WI38 (cell line): ENCODE measurements at regions not wholly inside any gene's neighbourhood (a gene's known extent, or its start where the extent isn't known, plus 50 kb on each side); places are given as distances from the start of the nearest gene placed in this dataset.

ENCODE experiments used
- H3K4me3 ChIP-seq: 2 replicates; pipeline ENCODE4 v1.5.1; 2011; ENCODE audit warnings: low read depth, mild to moderate bottlenecking, control low read depth, low read length
- CTCF ChIP-seq: IDR thresholded peaks from 2 replicates; pipeline ENCODE4 v1.5.1; 2012; ENCODE audit warnings: low read depth, mild to moderate bottlenecking, control low read depth, low read length

- no peak for TF ChIP-seq CTCF
- H3K4me3 ChIP-seq: no peak overlapping the region
Measured at GRCh38 chr11:103699216-103699615, 337.2 kb upstream of the DDI1 start.

- H3K4me3 ChIP-seq: no peak overlapping the region
- TF ChIP-seq CTCF: no peak
Measured at GRCh38 chr11:103699656-103700055, 336.8 kb upstream of the DDI1 start.

- no peak overlapping the region for H3K4me3 ChIP-seq
- TF ChIP-seq CTCF: no peak
Measured at GRCh38 chr11:103700622-103701021, 335.8 kb upstream of the DDI1 start.

DNA sequence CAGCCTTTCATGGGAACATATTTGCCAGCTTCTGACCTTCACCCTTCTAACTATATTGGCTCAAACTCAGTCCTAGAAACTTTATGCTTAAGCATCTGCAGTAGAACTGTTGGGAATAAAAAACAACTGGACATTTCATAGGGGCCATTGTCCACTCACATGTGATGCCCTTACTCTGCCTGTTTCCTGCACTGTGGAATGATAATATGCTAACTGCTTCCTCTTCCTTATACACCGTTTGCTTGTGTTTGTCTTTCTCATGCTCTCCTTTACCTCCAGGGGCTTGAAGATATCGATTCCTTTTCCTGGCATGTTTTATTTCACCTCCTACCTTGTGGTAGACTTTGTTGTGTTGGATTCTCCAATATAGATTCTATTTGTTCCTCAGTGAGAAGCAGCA is 333.0 kb upstream of the DDI1 start:
- TF ChIP-seq CTCF: no peak
- no peak overlapping the region for H3K4me3 ChIP-seq

DNA sequence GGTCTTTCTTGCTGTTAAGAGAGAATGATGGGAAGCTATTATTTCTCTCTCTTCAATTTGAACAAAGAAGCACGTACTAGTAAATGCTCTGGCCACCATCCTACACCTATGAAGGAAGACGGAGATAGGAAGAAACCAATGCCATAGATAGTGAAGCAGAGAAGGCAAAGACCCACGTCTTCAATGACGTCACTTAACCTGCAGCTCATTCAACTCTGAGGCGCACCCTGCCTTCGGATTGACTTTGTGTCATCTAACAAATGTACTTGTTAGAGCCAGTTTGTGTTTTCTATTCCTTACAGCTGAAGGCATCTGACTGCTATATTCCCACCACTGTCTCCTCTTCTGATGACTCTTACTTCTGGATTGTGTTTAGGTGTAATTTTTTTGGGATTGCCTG is 332.5 kb upstream of the DDI1 start:
- no peak overlapping the region for H3K4me3 ChIP-seq
- no peak for TF ChIP-seq CTCF

DNA sequence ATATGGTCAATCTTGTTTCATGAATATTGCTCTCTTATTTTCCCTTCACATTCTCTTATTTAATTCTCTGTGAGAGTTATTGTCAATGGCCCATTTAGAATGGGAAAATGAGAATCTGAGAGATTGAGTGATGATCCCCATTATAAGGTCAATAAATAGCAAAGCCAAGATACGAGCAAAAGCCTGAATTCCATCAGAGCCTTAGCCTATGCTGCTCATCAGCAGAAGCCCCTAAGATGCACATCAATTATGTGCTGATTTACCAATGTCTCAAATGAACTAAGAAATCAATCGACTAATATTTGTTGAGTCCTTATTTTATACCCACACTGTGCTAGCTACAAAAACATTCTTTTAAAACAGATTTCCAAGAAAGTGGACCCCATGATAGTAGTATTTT is 330.8 kb upstream of the DDI1 start:
- no peak for TF ChIP-seq CTCF
- no peak overlapping the region for H3K4me3 ChIP-seq

DNA sequence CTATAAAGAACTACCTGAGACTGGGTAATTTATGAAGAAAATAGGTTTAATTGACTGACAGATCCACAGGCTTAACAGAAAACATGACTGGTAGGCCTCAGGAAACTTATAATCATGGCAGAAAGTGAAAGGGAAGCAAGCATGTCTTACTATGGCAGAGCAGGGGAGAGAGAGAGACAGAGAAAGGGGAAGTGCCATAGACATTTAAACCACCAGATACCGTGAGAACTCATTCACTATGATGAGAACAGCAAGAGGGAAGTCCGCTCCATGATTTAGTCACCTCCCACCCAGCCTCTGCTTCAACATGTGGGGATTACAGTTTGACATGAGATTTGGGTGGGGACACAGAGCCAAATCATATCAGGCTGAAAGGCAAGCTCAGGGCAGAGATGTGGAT is 327.1 kb upstream of the DDI1 start:
- no peak overlapping the region for H3K4me3 ChIP-seq

More for the DNA sequence above, 327.1 kb upstream of the DDI1 start:
- no peak for TF ChIP-seq CTCF
